Frontal cortex (tissue), 3 donors: ENCODE measurements at regions not wholly inside any gene's neighbourhood (a gene's known extent, or its start where the extent isn't known, plus 50 kb on each side); places are given as distances from the start of the nearest gene placed in this dataset.

Experiments
- DNase-seq, 2 donors: peaks; one replicate each; pipeline ENCODE4 v3.0.0; 2012; ENCODE audit warnings: low spot score in 2 of 2
- FAIRE-seq: peaks from 2 replicates; lab custom pipeline; 2012; peaks lifted over from hg19 to GRCh38; lab: Jason Lieb, UNC
- donor health status: control.
- donor health status: control.
- donor health status: control.

DNA sequence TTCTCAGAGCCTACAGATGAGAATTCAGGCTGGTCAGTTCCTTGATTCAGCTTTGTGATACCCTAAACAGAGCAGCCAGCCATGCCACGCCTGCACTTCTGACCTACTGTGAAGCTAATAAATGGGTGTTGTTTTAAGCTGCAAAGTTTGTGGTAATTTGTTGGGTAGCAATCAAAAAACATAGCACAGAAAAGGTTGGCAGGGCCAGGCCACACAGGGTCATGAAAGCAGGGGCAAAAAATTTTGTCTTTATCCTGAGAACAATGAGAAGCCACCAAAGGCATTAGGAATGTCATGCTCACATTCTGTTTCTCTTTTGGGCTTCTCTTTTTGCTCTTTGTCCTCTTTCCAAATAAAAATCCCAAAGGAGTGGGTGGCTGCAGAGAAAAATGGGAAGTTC lies 385.9 kb downstream of the TXNL1 start:
- DNase-seq (no peak), FAIRE-seq (no peak)

DNA sequence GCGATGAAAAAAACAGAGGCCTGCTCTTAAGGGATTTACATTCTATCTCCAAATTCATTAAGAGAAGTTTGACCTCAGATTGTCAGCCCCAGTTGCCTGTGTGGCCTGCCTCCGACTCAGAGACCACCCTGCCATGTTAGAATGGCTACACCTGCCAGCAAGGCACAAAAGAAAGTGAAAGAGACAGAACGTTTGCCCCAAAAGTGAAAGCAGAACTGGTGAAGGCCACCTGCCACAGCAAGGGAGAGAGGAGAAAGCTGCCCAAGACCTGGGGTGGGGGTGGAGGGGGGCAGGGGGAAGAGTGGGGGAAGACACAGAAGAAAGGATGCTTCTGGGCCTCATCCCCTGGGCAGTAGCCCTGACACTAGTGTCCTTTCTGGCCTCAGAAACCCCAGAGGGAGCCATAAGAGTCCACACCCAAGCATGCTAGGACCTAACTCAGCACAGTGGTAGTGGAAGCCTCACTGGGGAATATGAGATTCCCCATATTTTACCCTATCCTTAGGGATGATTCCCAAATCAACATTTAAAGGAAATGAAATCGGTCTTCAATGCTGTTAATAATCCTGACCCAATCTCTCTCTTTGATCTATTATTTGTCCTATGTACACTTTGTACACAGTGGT lies 389.7 kb downstream of the TXNL1 start:
- DNase-seq (no peak), FAIRE-seq (no peak)

DNA sequence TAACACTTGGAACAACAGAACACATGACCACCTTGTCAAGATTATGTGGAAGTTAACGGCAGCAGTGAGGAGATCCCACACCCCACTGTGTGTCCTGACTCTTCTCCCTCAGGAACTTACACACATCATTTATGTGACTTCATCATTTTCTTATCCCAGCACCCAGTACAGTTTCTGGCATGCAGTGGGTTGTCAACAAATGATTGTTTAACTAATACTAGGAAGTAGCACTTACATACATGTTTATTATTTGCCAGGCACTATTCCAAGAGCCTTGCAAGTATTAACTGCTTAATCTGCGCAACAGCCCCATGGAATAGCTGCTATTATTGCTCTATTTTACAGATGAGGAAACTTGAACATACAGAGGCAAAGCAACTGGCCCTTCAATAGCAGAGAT lies 391.5 kb downstream of the TXNL1 start:
- FAIRE-seq (no peak), DNase-seq (no peak)

DNA sequence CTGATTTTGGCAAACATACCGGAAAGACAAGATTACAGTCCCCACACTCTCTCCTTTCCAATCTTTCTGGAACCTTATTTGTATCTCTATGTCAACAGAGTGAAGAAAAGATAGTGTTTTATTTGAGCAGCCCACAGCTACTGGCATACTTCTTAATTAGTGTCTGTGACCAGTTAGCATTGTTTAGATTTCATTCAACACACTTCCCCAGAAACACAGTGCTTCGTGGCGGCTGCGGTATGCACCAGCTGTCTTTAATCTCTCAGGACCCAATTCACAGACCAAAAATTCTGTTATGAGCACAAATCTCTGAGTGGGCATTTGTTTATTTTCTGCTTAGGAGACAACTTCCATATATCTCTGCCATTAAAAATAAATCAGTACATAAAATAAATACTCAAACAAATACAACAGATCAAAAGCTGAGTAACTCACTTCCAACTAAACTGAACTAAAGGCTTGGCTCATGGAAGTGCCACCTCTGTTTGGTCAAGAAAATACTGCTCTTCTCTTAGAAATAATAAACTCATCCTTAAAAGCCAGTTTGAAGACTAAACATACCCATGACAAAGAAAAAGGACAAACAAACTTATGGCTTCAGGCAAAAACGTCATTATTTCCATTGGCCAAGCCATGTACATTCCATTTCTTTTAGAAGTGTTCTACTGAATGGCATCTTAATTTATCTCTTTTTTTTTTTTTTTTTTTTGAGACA lies 392.4 kb downstream of the TXNL1 start:
- FAIRE-seq (no peak), DNase-seq (peak in 1 of 2 donors; percentile 5)

DNA sequence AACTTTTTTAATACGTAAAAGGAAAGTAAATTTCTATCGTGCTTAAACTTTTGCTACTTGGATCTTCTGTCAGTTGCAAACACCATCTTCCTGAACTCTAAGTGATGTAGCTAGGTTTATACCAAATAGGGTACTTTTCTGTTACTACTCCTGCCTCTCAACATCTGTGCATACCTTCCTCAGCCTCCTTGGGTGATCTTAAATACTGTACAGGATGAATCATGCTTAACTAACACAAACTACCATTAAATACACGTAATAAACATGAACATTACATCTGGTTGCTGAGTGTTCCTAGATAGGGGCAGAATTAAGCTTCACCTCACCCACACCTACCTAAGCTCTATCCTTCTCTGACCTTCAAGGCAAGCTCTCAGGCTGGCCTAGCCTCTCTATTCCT lies 398.0 kb downstream of the TXNL1 start:
- FAIRE-seq (no peak), DNase-seq (no peak)

DNA sequence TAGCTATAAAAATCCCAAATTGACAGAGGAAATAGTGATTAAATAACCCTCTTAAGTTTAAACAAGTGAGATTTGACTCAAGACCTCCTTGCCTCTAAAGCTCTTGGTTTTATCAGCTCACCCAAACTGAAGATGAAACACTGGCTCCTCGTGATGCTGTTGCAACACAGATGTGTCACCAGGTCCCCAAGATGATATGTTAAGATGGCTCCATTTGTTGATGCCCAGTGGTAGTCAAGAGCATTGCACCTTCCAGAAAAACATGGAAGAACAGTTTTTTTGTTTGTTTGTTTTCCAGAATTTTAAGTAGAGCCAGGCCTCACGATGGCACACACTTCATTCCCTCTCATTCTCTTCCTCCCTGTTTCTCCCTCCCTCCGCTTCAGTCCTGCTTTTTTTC lies 399.8 kb downstream of the TXNL1 start:
- no peak for FAIRE-seq
- no peak for DNase-seq

DNA sequence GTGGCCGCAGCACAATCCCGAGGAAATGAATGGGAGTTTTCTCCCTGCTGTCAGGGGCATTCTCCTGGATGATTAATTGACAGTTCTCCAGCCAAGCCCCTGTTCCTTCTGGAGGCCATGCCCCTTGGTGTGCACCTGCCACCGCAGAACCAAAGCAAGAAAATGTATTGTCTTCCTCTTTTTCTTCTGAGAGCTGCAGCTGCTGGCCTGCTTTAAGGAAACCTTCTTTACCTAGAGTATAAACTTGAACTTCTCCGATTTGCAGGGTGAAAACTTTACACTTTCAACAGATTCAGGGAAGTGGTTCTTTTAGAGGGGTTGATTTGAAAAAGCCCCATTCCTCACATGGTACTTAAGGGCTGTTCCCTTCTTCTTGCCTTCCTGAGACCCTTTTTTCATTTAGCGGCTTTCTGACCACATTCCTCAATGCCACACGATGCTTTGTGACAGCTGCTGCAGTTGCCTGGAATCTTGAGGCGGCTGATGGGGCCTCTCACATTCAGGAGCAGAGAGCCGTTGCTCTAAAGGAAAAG lies 402.8 kb downstream of the TXNL1 start:
- no peak for FAIRE-seq
- no peak for DNase-seq

DNA sequence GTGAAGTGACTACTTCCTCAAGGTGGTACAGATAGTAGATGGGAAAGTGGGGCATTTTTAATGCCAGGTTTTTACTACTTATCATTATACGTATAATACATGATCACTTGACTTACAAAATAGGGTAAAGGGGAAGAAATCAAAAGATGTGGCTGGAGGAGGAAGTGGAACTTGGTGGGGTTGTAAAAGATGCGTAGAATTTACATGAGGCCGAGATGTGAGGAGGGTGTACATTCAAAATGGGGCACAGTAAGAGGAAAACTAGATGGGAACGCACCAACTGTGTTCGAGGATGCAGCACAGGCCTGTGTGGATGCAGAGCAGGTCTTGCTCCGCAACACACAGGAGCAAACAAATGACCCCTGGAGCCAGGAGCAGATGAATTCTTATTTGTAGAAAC lies 403.3 kb downstream of the TXNL1 start:
- no peak for FAIRE-seq
- no peak for DNase-seq

DNA sequence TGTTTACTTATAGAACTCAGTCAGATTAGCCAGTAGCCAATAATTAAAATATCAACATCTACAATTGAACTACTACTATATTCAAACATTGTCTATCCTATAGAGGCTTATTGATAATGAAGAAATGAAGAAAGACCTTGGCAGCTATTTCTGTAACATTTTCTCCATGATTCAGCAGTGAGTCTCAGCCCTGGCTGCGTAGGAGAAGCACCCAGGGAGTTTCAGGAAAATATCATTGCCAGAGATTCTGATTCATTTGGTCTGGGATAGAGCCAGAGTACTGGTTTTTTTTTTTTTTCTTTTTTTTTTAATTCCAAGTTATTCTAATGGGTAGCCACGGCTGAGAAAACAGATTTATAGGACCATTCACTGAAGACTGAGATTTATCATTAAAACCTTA lies 404.8 kb downstream of the TXNL1 start:
- no peak for FAIRE-seq

DNA sequence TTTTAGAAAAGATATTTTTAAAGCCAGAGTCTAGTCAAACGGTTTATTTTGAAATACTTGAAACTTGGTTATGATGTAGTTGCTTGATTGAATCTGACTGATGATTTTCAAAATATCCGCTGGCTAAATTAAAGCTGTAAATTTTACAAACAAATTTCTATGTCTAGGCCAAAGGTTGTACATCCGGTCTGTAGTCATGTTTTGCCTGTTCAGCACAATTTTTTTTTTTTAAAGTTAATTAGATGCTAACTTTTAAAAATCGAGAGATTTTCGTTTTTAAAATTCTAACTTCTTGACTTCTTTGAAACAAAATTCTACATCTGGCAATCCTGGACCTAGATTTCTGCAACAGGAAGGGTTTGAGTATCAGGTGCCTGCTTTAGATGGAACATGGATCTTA lies 412.4 kb downstream of the TXNL1 start:
- DNase-seq: no peak
- FAIRE-seq: no peak

More for the DNA sequence above, 404.8 kb downstream of the TXNL1 start:
- DNase-seq: peak in 1 of 2 donors; percentile 3

DNA sequence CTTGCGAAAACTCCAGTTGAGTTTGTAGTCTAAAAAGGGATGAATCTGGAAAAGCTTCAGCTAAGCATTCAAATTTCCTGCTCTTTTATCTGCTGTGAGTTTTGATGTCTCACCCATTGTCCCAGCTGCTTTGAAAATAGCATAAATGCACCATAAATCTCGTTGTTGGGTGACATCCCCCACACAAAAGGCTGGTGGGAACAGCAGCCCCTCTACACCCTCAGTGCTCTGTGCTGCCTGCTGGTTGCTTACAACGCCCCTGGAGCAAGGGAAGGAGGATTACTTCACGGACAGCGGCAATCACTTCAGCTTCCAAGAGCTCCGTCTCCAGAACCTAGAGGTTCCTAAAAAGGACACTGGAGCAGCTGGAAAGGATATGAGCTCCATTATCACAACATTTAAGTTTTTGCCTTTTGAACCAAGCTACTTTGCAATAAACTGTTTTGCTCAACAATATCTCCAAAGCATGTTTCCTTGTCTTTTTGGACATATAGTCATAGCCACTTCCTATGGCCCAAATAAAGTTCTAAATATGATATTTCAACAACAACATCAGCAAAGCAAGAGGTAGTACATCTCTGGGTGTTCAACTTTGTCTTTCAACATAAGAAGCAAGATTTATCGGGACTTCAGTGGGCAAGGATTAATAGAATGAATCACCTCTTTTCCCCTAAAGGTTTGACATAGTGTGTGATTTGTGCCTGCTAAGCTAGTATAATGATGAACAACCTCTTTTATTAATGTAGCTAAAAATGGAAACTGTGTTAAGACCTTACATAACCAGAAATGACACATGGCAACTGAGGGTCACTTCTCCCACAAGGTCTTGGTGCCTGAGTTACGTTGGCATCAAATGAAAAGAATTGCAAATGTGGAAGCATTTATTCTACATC lies 413.5 kb downstream of the TXNL1 start:
- DNase-seq (no peak), FAIRE-seq (no peak)

DNA sequence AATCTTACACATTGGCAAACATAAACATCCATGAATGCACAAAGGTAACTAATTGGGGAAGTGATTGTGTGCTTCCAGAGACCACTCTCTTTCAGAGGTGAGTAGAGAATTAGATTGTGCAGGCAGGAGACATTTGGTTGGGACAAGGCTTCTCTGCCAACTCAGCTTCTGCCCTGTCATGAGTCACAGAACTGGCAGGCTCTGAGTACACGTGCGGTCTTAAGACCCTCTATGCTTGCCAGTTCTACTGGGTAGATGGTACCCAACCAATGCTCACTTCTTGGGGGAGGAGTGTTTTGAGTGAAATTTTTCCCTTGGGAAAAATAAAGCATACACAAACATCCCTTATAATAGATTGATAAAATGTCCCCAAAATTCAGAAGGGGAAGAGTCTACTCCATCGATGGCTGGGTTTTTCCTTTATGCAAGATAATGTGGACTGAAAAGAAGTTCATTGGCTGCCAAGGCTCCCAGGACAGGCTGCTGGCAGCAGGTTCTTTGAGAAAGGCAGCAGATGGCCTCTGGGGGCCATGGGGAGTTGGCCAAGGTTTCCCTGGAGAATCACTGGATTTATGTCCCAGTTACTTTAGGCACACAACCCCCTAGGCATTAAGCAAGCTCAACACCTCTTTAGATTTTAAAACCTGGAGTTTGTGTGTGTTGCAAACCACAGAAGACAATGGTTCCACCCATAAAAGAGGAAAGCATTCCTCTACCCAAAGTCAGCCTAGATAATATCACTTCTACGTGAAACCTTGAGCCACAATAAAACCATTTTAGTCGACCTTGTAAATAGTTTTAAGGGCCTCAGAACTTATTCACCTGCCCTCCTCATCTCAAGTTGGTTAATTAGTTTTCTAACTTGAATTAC lies 417.0 kb downstream of the TXNL1 start:
- FAIRE-seq (no peak), DNase-seq (no peak)

DNA sequence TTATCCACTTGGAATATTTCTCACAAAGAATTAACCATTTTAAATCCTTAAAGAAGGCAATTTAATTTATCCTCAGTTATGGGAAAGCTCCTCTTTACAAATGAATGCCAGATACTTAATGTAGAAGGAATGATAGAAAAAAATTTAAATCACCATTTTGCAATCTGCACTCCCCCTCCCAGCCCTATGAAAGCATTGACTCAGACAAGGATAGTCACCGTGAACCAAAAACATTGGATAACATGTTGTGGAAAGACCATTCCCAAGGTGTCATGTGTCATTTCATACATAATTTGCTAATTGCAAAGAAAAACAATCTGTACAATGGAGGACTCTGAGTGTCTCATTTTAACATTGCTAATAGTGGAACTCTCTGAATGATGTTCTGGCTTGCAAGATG lies 421.0 kb downstream of the TXNL1 start:
- FAIRE-seq (no peak), DNase-seq (no peak)

DNA sequence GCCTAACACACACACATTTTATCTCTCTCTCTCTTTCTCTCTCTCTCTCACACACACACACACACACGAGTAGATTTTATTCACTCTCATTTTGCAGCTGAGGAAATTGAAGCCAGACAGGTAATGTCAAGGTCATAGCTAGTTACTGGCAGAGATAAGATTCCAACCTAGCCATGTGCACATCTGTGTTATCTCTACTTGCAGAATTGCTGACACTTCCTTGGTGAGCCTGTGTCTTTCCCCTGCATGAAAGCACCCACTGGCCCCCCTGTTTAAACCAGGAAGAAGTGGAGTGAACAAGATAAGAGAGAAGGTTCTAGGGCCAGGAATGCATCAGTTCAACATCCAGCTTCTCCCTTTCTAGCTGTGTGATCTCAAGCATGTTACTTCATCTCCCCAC lies 423.7 kb downstream of the TXNL1 start:
- FAIRE-seq (no peak), DNase-seq (no peak)

DNA sequence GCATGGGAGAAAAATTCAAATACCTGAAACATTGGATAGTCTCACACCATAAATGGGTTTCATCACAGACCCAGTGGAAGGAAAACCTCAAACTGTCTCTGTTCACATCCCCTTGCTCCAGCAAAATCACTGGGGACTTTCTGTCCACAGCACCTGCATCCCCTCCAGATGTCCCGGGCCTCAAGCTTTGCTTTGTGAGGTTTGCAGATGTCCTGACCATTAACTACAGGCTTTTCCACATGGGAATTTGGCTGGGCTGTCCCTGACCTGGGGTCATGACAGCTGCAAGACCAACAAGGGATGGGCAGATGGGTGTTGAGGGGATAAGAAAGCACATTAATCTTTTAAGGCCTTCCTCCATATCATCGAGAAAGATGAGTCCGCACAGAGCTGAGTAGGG lies 427.9 kb downstream of the TXNL1 start:
- no peak for DNase-seq
- no peak for FAIRE-seq

DNA sequence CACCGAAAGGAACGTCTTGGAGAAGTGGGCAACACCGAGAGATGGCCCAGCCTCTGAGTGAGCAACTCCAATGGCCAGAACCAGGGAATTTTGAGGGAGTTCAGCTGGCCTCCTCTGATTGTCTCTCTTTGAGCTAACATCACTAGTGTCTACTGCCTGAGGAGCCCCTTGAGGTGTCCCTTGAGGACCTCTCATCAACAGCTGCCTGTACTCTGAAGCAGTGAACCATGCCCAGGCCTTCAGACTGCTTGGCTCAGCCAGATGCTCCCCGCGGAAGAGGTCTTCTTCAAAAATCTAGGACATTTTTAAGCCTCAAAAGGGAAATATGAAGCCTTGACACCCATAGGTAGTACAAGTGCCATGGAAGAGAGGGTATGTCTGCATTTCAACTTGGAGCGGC lies 430.4 kb downstream of the TXNL1 start:
- DNase-seq: no peak
- no peak for FAIRE-seq

DNA sequence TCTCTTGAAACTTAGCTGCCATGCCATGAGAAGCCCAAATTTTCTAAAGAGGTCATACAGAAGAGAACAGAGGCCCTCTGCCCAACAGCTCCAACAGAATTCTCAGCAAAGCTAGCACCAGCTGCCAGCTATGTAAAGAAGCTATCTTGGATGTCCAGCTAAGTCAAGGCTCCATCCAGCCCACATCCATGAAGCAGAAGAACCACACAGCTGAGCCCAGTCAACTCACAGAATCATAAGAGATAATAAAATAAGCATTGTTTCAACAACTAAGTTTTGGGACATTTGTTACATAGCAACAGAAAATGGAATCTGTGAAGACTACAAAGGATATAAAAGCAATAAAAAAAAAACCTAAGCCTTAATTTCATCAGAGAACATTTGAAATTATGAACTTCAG lies 434.3 kb downstream of the TXNL1 start:
- FAIRE-seq: no peak
- no peak for DNase-seq

DNA sequence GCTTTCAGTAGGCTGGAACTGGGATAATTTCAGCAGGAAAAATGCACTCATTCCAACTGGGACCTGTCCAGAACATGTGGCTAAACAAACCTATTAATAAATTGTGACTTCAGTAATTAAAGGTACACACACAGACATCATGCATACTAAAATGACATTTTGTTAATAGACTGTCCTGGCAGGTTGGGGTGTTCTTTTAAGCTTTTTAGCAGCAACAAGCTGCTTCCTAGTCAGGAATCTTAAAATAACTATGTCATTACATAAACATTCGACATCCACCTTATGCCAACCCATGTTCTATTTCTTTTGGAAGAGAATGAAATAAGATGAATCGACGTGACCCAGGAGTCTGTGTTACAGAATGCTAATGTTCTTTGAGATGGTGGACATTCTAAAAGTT lies 435.7 kb downstream of the TXNL1 start:
- DNase-seq (no peak), FAIRE-seq (no peak)

DNA sequence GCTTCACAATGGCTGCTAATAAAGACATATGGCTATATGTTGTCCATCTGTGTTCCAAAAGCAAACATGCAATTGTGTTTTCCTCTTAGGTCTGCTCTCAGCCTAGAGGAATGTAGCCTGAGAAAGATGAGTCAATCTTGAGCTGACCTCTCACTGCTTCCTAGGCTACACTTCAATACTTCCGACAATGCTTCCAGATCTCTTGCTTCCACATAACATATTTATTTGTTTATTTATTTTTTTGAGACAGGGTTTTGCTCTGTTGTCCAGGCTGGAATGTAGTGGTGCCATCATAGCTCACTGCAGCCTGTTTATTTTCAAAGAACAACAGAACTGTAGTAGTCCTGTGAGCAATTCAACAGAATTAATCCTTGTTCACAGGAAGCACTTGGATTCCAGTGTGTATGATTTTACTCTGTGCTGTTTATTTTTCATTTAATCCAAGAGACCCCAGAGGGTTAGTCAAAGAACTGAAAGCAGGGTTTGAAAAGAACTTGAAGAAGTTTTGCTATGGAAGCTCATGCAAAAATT lies 437.9 kb downstream of the TXNL1 start:
- FAIRE-seq (no peak), DNase-seq (no peak)
